Ovary (tissue), 3 donors: ENCODE measurements at regions not wholly inside any gene's neighbourhood (a gene's known extent, or its start where the extent isn't known, plus 50 kb on each side); places are given as distances from the start of the nearest gene placed in this dataset.

Experiments used
- EP300 ChIP-seq: sonication (generic); formaldehyde crosslinking; IDR thresholded peaks from one replicate; pipeline ENCODE4 v1.6.1; 2017; ENCODE audit warnings: antibody characterized with exemption
- POLR2A ChIP-seq: fragments of 450-650 bp; IDR thresholded peaks from one replicate; pipeline ENCODE4 v1.6.1; 2017; ENCODE audit warnings: antibody characterized with exemption, mild to moderate bottlenecking, moderate library complexity
- TF ChIP-seq, protein P1 (sequence below), 3 donors: fragments of 450-650 bp in 2 of 3; fragments of 200-600 bp in 1 of 3; IDR thresholded peaks; one replicate each; pipeline versions ENCODE4 v1.5.1 to v1.8.0; 2016 to 2022; ENCODE audit warnings: antibody characterized with exemption in 3 of 3, mild to moderate bottlenecking in 1 of 3
- donor health status: DM: no; HTN: no; CAD: no.

DNA sequence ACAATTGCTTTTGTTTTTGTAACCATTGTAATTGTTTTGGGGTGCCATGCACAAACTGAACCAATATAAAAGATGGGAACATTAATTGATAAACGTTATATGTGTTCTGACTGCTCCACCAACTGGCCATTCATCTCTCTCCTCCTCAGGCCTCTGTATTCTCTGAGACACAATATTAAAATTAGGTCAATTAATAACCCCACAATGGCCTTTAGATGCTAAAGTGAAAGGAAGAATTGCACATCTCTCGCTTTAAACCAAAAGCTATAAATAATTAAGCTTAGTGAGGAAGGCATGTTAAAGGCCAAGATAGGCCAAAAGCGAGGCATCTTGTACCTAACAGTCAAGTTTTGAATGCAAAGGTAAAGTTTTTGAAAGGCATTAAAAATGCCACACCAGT is 448.4 kb upstream of the ITGA1 start:
- TF ChIP-seq, protein P1, sequence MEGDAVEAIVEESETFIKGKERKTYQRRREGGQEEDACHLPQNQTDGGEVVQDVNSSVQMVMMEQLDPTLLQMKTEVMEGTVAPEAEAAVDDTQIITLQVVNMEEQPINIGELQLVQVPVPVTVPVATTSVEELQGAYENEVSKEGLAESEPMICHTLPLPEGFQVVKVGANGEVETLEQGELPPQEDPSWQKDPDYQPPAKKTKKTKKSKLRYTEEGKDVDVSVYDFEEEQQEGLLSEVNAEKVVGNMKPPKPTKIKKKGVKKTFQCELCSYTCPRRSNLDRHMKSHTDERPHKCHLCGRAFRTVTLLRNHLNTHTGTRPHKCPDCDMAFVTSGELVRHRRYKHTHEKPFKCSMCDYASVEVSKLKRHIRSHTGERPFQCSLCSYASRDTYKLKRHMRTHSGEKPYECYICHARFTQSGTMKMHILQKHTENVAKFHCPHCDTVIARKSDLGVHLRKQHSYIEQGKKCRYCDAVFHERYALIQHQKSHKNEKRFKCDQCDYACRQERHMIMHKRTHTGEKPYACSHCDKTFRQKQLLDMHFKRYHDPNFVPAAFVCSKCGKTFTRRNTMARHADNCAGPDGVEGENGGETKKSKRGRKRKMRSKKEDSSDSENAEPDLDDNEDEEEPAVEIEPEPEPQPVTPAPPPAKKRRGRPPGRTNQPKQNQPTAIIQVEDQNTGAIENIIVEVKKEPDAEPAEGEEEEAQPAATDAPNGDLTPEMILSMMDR (IDR thresholded peaks at IDR 0.05): no peak
- no peak for TF ChIP-seq POLR2A
- no peak for TF ChIP-seq EP300
